ENCODE measurements at regions not wholly inside any gene's neighbourhood (a gene's known extent, or its start where the extent isn't known, plus 50 kb on each side); places are given as distances from the start of the nearest gene placed in this dataset.
"Not testable (repeated sequence)": the region's sequence is repeated elsewhere in the genome, so short reads cannot be mapped to it uniquely, and the experiment has no call there.

DNA sequence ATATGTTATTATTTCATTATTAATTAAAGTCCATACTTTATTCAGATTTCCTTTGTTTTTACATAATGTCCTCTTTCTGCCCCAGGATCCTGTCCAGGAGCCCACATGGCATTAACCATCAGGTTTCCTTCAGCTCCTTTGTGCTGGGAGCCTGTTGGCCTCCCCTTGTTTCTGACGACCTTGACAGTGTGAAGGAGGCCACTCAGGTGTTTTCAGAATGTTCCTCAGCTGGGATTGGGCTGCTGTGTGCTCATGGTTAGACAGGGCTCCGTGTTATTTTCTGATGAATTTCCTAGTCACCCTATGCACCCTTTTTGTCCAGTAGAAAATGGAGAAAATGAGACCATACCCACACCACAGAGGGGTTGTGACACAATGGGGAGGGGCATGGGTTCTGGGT is 281.0 kb upstream of the FOXF1 start:
- no peak for DNase-seq

DNA sequence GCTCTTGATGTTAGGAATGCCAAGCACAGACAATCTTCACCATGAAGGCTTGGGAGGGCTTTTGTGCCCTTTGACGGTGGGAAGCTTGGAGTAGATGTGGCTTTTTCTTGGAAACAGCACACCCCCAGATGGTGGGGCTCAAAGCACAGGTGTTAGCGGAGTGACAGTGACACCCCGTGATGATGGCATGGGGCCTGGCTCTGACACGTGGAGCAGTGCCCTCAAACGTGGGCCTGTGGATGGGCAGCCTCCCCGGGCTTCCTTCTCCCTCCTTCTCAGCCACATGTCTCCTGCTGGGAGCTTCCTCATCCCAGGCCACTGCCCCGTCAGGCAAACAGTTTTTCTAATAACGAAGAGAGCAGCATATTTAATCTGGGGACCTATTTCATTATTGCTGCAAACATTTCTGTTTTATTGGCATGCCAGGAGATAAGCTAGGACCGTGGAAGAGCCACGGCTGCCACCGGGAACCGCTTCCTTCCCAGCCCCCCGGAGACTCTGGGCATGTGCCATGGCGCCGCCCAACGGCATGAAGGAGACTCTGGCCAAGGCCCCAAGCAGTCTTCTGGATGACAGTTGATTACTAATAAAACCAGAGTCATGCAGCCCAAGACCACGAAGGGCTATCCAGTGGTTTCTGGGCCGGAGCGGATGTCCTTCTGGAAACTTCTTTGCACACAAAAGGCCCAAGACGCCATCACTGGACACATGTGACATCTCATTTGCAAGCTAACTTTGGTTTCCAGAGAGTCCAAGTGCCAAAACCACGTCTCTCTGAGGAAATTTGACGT is 280.3 kb upstream of the FOXF1 start:
- DNase-seq, result no peak

DNA sequence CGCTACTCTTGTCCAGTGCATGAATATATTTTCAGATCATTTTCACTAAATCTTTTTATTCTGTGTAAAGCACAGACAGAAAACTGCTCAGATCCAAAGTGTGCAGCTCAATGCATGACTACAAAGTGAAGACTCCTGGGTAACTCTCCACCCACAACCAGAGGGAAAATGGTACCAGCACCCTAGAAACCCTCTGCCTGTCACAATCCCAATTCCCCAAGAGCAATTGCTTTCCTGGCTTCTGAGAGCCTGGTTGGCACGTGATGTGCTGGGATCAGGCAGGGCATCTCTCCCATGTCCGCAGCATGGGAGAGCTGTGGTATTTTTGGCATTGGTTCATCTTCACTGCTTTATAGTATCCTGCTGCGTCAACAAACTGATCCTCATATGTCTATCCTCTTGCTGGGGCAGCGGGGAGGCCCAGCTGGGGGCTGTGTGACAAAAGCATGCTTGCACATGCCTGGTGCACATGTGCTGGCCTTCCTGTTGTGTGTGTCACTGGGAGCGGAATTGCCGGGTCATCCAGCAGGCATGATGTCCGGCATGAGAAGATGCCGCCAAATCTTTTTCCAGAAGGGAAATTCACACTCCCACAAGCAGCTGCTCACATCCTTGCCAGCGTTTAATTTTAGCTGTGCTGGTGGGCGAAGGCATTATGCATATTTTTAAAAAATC is 278.9 kb upstream of the FOXF1 start:
- no peak for DNase-seq

DNA sequence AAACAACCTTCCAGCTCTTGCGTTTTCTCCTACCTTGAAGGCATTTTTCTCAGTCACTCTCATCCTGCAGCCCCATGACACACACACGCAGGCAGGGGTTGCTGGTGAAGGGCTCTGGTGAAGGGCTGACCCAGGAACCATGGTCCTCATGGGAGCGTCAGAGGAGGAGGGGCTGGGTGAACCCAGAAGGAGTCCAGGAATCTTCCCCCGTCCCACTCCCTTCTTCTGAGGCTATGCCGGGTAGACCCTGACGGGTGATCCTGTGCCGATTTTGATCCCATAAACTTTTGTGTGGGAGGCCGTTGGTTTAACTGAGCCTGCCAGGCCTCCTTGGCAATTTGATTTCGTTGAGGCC is 278.4 kb upstream of the FOXF1 start:
- no peak for DNase-seq

DNA sequence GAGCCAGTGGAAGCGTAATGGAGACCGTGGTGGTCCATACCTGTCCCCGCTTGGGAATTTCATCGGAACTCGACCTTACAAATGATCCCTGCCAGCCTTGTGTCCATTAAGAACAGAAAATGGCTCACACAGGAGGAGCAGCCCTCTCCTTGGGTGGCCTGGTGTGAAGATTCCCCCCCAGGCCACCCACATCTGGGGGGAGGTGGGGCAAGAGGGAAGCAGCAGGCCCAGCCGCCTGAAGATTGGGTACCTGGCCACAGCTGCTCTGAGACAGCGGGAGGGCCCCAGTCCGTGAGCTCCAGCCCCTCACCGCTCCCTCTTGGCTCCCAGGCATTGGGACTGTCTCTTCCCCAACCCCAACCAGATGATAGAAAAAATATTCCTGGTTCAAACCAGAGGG is 277.8 kb upstream of the FOXF1 start:
- no peak for DNase-seq

DNA sequence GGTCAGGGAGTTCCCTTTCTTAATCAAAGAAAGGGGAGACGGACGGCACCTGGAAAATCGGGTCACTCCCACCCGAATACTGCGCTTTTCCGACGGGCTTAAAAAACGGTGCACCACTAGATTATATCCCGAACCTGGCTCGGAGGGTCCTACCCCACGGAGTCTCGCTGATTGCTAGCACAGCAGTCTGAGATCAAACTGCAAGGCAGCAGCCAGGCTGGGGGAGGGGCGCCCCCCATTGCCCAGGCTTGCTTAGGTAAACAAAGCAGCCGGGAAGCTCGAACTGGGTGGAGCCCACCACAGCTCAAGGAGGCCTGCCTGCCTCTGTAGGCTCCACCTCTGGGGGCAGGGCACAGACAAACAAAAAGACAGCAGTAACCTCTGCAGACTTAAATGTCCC is 276.8 kb upstream of the FOXF1 start:
- DNase-seq, result not testable (repeated sequence)

DNA sequence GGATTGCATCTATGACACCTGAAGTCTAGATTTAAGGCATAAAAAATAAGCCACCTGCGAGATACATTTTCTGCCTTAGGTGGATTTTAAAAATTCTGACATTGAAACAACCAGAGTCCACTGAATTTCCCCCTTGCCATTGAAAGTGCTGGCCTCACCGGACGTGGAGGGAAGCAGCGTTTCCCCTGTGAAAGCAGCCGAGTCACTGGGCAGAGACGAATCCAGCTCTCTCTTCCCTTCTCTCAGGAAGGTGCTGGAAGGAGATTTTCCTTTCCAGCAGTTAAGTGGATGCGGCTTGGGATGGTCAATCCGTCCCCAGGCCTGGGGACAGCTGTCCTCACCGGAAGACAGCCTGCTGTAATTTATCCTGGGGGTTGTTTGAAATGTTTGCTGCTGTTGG is 270.9 kb upstream of the FOXF1 start:
- DNase-seq, result no peak

DNA sequence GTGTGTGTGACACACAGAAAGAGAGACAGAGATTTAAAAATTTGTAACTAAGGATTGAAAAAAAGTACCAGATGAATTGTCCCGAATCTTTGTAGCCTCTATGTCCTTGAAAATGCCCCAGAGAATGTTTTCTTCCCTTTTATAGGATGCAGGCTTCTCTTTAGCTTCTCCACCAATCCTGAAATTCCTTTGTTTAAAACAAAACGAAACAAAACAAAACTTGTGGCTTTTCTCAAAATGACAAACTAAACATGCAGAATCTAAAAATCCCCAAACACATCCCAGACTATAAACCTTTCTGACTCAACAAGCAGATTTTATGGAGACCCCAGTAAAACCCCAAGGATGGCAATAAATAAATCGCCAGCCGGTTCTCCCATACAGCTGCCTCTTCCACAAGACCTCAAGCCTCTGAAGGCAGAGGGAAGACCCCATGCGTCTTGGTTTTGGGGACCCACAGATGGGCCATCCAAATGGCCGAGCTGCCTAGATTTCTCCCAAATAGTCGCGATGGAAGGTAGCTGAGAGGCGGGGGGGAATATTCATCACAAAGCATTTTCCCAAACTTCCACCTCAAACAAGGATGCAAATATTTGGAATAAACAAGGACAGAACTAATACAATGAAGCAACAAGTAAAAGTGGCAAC is 269.5 kb upstream of the FOXF1 start:
- DNase-seq, result no peak

DNA sequence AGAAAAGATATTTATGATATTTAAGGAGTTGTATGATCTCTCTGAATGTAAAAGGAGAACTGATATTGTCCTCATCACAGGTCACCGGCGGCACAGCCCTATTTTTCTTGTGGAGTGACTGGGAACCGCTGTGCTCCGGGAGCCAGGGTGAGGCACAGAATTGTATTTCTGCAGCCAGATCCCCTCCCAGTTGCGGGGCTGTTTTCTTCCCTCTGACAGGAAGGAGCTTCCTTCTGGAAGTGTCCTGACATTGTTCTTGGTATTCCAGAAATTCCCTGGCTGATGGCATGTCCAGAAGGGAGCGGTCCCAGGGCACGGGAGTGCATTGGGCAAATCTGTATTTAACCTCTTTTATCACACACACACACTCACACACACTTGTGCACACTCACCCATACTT is 268.6 kb upstream of the FOXF1 start:
- no peak for DNase-seq

DNA sequence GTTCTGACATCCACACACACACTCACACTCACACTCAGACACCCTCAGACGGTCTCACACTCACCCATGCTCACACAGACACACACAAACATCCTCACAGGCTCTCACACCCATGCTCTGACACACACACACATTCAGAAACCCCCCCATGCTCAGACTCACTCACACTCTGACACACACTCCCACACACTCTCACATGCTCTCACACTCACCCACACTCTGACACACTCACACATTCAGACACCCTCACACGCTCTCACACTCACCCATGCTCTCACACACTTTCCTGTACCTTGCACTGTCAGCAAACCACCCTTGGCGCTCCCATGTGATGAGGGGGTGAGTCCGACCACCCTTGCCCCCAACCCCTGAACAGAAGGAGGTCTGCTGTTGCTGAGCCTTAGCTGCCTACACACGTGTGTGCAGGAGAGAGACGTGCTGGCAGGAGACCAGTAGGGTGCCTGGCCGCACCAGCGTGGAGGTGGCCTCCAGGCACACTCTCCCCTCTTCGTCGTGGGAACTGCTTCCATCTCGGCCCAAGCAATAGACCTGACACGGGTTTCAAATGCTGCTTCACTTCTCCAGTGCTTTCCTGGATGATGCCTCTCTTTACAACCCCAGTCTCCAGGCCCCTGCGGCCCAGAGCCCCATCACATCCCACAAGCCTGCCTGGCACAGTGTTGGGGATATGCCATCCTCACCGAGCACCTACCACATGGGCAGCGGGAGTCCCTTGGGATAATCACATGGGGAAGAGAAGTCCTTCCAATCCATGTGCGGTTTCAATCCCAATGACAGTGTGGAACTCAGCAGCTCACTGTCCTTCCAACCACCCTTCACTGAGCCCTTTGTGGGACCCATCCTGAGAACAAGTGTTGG is 267.8 kb upstream of the FOXF1 start:
- no peak for DNase-seq

DNA sequence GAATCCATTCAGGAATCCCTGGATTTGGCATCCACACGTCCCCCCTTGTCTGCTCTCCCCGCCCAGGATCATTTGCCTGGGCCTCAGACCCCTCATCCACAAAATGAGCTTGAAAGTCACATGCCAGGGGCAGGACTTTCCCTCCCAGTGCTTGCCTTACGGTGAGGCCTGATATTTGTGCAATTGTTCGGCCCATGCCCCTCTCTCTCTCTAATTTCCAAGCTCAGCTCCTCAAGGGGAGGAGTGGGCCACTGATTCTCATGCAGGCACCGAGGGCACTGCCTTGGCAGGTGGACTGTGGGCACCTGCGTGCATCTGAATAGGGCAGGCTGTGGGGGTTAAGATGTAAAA is 267.2 kb upstream of the FOXF1 start:
- DNase-seq, result no peak

DNA sequence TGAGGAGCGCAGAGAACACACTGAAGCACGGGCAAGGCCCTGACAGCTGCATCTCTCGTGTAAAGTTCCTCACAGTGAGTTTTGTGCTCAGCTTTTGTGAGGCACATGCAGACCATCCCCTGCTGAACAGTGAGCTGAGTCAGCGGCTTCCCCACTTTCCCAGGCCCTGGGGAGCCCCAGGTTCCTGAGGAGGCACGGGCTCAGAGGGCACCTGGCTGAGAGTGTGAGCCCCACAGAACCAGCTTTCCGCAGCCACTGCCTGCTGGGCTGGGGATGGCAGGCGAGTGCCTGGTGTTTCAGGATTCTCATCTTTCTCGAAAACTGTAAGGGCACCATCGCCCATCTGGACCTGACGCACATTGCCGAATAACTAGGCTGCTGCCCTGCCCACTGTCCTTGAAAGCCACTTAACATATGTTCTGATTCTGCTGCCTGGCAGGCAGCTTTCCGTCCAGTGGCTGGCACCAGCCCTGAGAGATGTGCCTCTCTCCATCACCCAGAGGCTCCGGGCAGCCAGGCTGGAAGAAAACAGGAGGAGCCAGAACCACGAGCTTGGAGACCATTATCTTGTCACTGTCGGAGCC is 266.7 kb upstream of the FOXF1 start:
- DNase-seq, result no peak

DNA sequence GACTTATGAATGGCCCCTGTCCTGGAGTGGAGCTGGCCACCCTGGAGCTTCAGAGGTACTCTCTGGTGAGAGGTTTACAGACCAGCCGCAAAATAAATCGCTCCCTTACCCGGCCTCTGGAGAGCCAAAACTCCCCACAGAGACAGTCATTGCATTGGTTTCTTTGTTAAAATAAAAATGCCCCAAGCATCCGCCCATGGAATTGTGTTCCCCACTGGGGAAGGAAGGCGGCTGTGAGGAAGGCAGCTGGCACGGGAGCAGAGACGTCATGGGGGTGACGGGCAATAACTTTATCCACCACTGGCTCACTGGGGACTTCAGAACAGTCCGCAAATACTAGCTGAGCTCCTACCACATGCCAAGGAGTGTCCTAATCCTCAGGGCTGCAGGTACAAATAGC is 266.2 kb upstream of the FOXF1 start:
- DNase-seq, result no peak

DNA sequence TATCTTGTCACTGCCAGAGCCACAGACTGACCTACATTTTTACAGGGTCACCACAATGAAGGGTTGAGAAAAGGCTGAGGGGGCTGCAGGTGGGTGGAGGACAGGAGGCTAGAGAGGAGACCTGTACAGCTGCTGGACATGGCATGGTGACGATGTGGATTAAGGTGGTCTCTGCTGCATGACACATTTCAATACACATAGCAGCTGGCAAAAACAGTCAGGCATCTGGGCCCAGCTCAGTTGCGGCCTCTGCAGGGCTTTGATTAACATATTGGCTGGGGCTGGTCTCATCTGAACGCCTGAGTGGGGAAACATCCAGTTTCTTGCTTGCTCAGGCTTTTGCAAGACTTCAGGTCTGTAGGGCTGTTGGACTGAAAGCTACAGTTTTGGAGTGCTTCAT is 265.4 kb upstream of the FOXF1 start:
- no peak for DNase-seq

DNA sequence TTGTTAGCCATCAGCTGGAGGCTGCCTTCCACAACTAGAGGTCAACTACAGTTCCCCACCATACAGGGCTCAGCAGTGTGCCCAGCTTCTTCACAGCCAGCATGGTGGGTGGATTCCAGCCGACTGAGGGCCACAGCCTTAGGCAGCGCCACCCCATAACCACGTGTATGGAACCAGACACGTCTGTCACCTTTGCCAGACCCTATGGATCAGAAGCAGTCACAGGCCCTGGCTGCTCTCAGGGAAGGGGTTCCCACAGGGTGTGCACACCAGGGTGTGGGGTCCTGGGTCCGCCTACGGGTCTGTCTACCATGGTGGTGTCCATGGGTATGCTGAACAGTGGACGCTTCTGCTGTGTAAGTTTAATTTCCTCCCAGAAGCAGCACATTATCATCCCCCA is 265.0 kb upstream of the FOXF1 start:
- no peak for DNase-seq

DNA sequence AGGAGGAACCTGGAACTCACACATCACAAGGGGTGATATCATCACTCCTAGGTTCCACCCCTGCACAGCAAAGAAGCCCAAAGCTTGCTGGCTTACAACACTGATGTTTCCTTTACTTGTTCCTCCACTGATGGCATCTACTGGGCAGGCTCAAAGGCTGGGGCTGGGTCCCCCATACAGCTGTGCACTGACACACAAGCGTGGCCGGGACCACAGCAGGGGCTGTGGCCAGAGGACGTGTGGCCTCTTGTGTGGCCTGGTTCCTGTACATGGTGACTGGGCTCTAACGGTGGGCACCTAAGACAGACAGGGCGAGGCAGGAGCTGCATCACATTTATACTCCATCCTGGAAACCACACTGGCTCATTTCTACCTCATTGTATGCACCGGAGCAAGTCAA is 264.4 kb upstream of the FOXF1 start:
- no peak for DNase-seq

DNA sequence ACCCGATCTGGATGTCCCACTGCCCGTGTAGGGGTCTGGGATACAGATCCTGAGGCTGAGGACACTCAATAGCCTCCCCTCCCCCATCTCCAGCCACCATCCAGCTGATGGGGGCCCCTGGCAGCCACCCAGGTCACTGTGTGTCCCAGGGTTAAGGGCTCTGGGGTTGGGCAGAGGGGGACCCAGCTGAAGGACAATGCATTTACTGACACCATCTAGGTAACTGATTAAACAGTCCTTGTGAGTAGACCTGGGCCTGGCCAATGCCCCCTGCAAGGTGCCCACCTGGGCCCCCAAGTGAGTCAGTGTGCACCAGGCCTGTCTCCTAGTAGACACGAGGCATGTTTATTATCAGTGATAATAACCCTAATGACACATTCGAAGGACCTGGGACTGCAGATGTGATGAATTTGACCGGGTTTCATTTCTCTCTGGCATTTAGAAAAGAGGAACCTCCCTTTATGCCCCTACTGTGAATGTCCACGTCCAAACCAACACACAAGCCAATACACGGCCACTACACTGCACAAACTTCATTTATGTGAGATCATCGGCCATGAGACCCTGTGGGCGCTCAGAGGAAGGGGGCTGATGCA is 261.9 kb upstream of the FOXF1 start:
- no peak for DNase-seq

DNA sequence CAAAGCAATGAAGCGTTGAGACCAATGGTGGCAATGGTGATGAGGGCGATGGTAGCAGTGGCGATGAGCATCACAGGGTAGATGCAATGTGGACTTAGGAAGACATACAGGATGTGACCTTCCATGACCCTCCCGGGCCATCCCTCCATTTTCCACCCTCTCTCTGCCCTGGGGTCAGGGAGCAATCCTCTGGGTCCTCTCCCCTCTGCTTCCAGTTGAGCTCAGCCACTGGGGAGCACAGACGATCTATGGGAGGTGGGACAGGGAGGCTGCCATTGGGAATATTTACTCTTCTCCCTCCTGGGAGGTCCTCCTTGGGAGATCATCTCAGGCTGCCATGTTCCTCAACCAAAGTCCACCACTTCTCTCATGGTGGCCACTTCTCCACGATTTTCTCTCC is 260.7 kb upstream of the FOXF1 start:
- no peak for DNase-seq

DNA sequence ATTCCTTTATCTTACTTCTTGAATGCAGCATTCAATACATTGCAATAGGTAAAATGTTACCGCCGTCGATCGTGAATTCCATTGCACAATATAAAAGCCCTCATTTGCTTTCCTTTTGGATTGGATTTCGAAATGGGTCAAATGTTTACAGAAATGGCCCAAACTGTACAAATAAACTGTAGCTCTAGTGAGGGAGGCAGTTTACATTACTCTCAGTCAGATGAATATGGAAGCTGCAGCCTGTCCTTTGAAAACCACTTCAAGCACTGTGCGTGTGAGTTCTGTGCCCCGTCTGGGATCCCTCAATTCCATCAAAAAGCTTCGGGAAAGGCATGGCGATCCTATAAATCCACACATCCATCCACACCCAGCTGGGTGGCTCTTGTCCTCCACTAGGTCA is 258.6 kb upstream of the FOXF1 start:
- DNase-seq, result no peak

DNA sequence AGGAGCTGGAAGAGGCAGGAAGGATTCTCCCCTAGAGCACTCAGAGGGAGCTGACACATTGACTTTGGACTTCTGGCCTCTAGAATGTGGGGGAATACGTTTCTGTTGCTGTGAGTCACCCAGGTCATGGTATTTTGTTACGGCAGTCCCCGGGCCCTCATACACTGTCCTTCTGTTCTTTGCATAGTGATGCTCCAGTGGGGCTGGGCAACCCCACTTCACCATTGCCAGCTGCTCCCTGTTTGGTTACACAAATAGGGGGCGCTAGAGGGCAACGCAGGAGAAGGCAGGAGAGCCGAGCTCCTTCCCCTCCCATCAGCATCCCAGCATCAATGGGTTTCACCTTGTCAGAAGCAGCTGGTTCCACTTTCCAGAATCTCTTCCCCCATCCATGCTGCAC is 257.7 kb upstream of the FOXF1 start:
- no peak for DNase-seq

DNA sequence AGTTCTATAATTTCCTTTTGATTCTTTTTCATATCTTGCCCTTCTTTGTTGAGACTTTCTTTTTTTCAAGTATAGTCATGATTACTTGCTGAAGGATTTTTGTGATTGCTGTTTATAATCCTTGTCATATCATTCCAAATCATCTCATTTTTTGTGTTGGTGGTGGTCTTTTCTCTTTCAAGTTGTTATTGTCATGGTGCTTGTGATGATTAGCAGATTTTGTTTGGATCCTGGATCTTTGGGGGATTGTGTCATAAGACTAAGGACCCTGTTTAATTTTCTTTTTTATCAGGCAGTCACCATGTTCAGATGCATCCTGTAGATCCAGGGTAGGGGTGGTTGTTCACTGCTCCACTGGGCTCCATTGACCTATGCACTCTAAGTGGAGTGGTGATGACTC is 254.4 kb upstream of the FOXF1 start:
- DNase-seq, result no peak

DNA sequence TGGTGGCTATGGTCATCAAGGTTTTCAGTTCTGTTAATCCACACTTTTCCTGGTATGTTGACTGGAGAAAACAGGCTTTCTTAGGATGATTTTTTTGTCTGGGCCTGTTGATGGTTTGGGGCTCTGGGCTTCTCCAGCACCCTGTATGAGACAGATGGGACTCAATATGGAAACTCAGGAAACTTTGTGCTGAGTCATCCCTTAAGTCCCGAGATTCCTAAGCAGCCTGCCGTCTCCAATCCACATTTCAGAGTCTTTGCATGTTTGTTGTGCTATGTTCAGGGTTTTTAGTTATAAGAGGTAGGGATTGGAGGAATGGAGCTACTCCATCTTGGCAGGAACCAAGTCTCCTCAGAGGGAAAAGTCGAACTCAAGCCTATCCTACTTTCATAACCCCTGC is 253.3 kb upstream of the FOXF1 start:
- no peak for DNase-seq

Data from muscle of arm (tissue), 1 donor.